Body of pancreas (tissue), 4 donors: ENCODE measurements at regions not wholly inside any gene's neighbourhood (a gene's known extent, or its start where the extent isn't known, plus 50 kb on each side); places are given as distances from the start of the nearest gene placed in this dataset.

Experiments used
- ATAC-seq: fragments of 150-250 bp; one replicate; pipeline ENCODE4 v1.9.1; 2016
- DNase-seq, 4 donors: peaks; one replicate each; pipeline ENCODE4 v3.0.0-alpha.2; 2019
- H3K27ac ChIP-seq, 4 donors: fragments of 200-600 bp; sonication (generic); 1 replicate in 3 of 4; 2 replicates in 1 of 4; pipeline versions ENCODE4 v1.5.1 to v1.6.1; 2016 to 2019; ENCODE audit warnings: mild to moderate bottlenecking in 1 of 4, mixed read lengths in 1 of 4, moderate library complexity in 1 of 4
- H3K27me3 ChIP-seq, 2 donors: fragments of 200-600 bp; sonication (generic); one replicate each; pipeline ENCODE4 v1.6.0; 2016; ENCODE audit warnings: mild to moderate bottlenecking in 1 of 2
- H3K36me3 ChIP-seq, 2 donors: fragments of 200-600 bp; sonication (generic); replicated peaks in 1 of 2; 2 replicates each; pipeline ENCODE4 v1.5.1; 2016; ENCODE audit warnings: low read depth in 2 of 2; ENCODE audit not compliant: insufficient read depth in 1 of 2
- H3K4me1 ChIP-seq: fragments of 200-600 bp; sonication (generic); one replicate; pipeline ENCODE4 v1.6.0; 2016
- H3K4me3 ChIP-seq, 2 donors: fragments of 200-600 bp; sonication (generic); 1 replicate in 1 of 2; 2 replicates in 1 of 2; pipeline ENCODE4 v1.5.1; 2016 to 2019
- H3K9me3 ChIP-seq, 3 donors: fragments of 200-600 bp; sonication (generic); 1 replicate in 2 of 3; 2 replicates in 1 of 3; pipeline ENCODE4 v1.5.1; 2016
- POLR2A ChIP-seq, 3 donors: fragments of 450-650 bp; IDR thresholded peaks; one replicate each; pipeline ENCODE4 v1.6.1; 2016; ENCODE audit warnings: antibody characterized with exemption in 3 of 3, mild to moderate bottlenecking in 2 of 3
- WGBS, 2 donors: methylation state at CpG; one replicate each; pipeline ENCODE4 v1.1.5; 2017; 5-methylcytosine and 5-hydroxymethylcytosine counted together
- intact Hi-C: fragments of 100-400 bp; cut with DNase I; formaldehyde crosslinking; loops from one replicate; pipeline ENCODE4 v1.15.1; 2023
- TF ChIP-seq, protein P1 (sequence below), 7 experiments: fragments of 450-650 bp in 4 of 7; fragments of 200-600 bp in 3 of 7; sonication (generic) in 3 of 7; IDR thresholded peaks; one replicate each; pipeline ENCODE4 v1.5.1; 2016 to 2019; ENCODE audit warnings: antibody characterized with exemption in 7 of 7

DNA sequence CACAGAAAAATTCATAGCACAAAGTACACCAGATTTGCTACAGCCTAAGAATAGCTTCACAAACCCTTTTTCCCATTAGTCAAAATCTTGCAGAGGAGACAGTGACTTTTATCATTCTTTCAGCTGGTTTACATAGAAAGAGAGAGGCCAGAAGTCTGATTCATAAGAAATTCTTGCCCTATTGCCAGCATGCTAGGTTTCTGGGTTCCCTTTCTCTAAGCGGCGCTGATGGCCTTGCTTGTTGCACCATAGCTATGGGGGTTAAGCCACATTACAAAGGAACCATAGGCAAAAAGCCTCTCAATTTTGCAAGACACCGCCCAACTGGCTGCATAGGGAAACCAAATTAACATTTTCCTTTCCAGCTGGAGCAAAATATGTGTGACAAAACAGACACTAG, 87.4 kb downstream of the ZNF467 start:
- Histone ChIP-seq H3K4me1 (no peaks in the 10 kb centered on the region), H3K9me3 (peaks cover 0 to 9% (median 0%) of the 10 kb centered on the region in 3 donors), H3K36me3 (no peaks in the 10 kb centered on the region), H3K27me3 (no peaks in the 10 kb centered on the region), H3K27ac (no peak overlapping the region), H3K4me3 (no peak overlapping the region)
- intact Hi-C loops, result no loop called here
- ATAC-seq (no peak), DNase-seq (no peak)
- WGBS, 2 donors, result 74 to 94% methylated on average over 3 of the region's 3 CpGs
- TF ChIP-seq POLR2A (IDR thresholded peaks at IDR 0.05), result no peak
- TF ChIP-seq, protein P1, sequence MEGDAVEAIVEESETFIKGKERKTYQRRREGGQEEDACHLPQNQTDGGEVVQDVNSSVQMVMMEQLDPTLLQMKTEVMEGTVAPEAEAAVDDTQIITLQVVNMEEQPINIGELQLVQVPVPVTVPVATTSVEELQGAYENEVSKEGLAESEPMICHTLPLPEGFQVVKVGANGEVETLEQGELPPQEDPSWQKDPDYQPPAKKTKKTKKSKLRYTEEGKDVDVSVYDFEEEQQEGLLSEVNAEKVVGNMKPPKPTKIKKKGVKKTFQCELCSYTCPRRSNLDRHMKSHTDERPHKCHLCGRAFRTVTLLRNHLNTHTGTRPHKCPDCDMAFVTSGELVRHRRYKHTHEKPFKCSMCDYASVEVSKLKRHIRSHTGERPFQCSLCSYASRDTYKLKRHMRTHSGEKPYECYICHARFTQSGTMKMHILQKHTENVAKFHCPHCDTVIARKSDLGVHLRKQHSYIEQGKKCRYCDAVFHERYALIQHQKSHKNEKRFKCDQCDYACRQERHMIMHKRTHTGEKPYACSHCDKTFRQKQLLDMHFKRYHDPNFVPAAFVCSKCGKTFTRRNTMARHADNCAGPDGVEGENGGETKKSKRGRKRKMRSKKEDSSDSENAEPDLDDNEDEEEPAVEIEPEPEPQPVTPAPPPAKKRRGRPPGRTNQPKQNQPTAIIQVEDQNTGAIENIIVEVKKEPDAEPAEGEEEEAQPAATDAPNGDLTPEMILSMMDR (IDR thresholded peaks at IDR 0.05), result no peak

DNA sequence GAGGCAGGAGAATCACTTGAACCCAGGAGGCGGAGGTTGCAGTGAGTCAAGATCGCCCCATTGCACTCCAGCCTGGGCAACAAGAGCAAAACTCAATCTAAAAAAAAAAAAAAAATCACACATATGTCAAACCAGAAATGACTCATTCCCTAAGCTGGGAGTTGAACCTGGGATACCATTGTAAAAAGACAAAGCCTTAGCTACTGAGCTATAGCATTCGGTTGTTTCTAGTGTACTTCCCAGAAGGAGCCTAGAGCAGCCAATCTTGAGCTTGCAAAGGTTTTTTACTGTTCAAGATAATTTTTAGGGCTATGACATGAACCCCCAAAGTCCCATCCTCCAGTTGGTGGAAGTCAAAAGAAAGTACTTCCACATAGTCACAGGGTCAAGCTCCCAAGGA, 87.9 kb downstream of the ZNF467 start:
- Histone ChIP-seq H3K27me3 (no peaks in the 10 kb centered on the region), H3K4me1 (no peaks in the 10 kb centered on the region), H3K9me3 (peaks cover 0 to 9% (median 0%) of the 10 kb centered on the region in 3 donors), H3K36me3 (no peaks in the 10 kb centered on the region), H3K4me3 (no peak overlapping the region), H3K27ac (no peak overlapping the region)
- ATAC-seq, result no peak
- no peak for DNase-seq
- TF ChIP-seq, protein P1 (IDR thresholded peaks at IDR 0.05), result no peak
- no peak for TF ChIP-seq POLR2A (IDR thresholded peaks at IDR 0.05)
- WGBS, 2 donors, result 89% methylated on average over 3 of the region's 3 CpGs
- intact Hi-C loops, result no loop called here

DNA sequence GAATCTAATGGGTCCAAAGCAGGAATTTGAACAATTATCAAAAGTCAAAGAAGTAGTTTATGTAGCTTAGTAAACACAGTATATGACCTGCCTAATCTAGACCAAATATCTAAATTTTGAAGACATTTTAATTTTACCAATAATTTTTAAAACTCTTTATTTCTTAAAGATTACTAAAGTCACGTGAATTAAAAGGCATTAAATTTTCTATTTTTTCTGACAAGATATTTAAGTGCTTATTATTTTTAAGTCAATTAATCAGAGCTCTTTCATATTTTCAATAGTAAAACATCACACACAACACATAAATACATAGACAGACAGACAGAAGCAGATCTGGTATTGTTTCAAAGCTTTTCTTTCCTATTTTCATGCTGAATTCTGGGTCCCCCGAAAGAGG, 89.5 kb downstream of the ZNF467 start:
- Histone ChIP-seq H3K27ac (no peak overlapping the region), H3K4me1 (no peaks in the 10 kb centered on the region), H3K36me3 (no peaks in the 10 kb centered on the region), H3K9me3 (peaks cover 0 to 6% (median 0%) of the 10 kb centered on the region in 3 donors), H3K4me3 (no peak overlapping the region), H3K27me3 (no peaks in the 10 kb centered on the region)
- no peak for ATAC-seq
- intact Hi-C loops, result no loop called here
- WGBS, 2 donors, result 73 to 75% methylated on average over 2 of the region's 2 CpGs
- TF ChIP-seq POLR2A (IDR thresholded peaks at IDR 0.05), result no peak
- TF ChIP-seq, protein P1 (IDR thresholded peaks at IDR 0.05), result no peak
- no peak for DNase-seq

DNA sequence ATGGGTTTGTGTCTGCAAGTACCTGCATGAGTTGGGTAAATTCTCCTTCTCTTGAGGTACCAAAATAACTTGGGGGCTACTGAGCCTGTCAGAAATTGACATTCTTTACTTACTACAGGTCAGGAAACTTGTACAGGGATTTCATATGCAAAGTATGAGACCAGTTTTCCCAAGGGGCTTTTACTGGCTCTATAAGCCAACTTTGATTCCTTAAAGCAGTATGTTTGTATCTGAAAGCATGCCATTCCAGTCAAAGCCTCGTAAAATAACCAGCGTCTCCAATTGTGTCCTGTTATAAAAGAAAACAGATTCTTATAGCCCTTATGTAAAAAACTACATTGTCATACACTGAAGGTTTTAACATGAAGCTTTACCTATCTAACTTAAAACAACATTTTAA, 90.2 kb downstream of the ZNF467 start:
- no peaks in the 10 kb centered on the region for H3K4me1 ChIP-seq
- H3K4me3 ChIP-seq, result no peak overlapping the region
- DNase-seq, result no peak
- intact Hi-C loops, result no loop called here
- WGBS, 2 donors, result 77 to 80% methylated on average over 2 of the region's 2 CpGs
- no peak for ATAC-seq
- H3K27me3 ChIP-seq, result no peaks in the 10 kb centered on the region
- H3K27ac ChIP-seq, result no peak overlapping the region
- no peaks in the 10 kb centered on the region for H3K36me3 ChIP-seq
- H3K9me3 ChIP-seq, result no peaks in the 10 kb centered on the region
- TF ChIP-seq, protein P1 (IDR thresholded peaks at IDR 0.05), result no peak
- no peak for TF ChIP-seq POLR2A (IDR thresholded peaks at IDR 0.05)

DNA sequence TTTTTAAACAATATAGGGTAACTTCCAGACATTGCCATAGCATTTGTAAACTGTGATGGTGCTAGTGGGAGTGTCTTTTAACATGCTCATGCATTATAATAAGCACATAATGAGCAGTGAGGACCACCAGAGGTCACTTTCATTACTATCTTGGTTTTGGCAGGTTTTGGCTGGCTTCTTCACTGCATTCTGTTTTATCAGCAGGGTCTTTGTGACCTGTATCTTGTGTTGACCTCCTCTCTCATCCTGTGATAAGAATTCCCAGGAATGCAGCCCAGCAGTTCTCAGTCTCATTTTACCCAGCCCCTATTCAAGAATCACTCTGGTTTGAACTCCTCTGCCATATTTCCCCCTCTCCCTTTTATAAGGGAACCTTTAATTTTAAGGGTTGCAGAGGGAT, 91.3 kb downstream of the ZNF467 start:
- ATAC-seq, result no peak
- Histone ChIP-seq H3K36me3 (no peaks in the 10 kb centered on the region), H3K9me3 (no peaks in the 10 kb centered on the region), H3K27ac (no peak overlapping the region), H3K4me1 (no peaks in the 10 kb centered on the region), H3K4me3 (no peak overlapping the region), H3K27me3 (no peaks in the 10 kb centered on the region)
- DNase-seq, result no peak
- intact Hi-C loops, result no loop called here
- TF ChIP-seq, protein P1 (IDR thresholded peaks at IDR 0.05), result no peak
- TF ChIP-seq POLR2A (IDR thresholded peaks at IDR 0.05), result no peak
